BE2C (cell line): ENCODE measurements at regions not wholly inside any gene's neighbourhood (a gene's known extent, or its start where the extent isn't known, plus 50 kb on each side); places are given as distances from the start of the nearest gene placed in this dataset.

Experiments used
- DNase-seq: peaks from one replicate; pipeline ENCODE4 v3.0.0-alpha.2; 2020
- H3K27me3 ChIP-seq: fragments of 250-450 bp; sonication (Bioruptor Pico); 2 replicates; pipeline ENCODE4 v1.5.1; 2020; ENCODE audit warnings: mild to moderate bottlenecking
- H3K36me3 ChIP-seq: fragments of 250-450 bp; sonication (Bioruptor Pico); 2 replicates; pipeline ENCODE4 v1.5.1; 2020; ENCODE audit warnings: mild to moderate bottlenecking
- H3K4me1 ChIP-seq: fragments of 250-450 bp; sonication (Bioruptor Pico); 2 replicates; pipeline ENCODE4 v1.5.1; 2020
- H3K4me3 ChIP-seq: 2 replicates; pipeline ENCODE4 v1.5.1; 2011; ENCODE audit warnings: low read depth, low read length
- H3K9me3 ChIP-seq: fragments of 250-450 bp; sonication (Bioruptor Pico); 2 replicates; pipeline ENCODE4 v1.5.1; 2020
- TF ChIP-seq, protein P1 (sequence below): IDR thresholded peaks from 2 replicates; pipeline ENCODE4 v1.5.1; 2012; ENCODE audit warnings: mild to moderate bottlenecking, low read depth, low read length

DNA sequence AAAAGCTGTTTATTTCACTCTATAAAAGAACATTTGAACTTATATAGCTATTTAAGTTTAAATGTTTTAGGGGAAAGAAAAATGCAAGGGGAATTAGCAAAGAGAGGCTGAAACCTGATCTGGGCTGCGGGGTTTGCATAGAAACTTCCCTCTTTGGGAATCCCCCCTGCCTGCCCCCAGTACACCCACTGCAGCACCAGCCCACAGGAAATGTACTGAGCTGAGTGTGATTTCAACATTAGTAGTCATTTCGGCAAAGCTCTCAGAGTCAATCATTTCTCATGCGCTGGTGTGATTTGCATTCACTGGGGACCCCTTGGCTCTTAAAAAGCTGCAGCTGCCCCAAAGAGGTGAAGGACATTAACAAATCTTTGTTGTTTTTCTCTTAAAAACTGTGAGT is 859.4 kb downstream of the MAFB start:
- H3K27me3 ChIP-seq, result no peaks in the 10 kb centered on the region
- no peaks in the 10 kb centered on the region for H3K9me3 ChIP-seq
- no peaks in the 10 kb centered on the region for H3K36me3 ChIP-seq
- H3K4me1 ChIP-seq, result no peaks in the 10 kb centered on the region
- TF ChIP-seq, protein P1, sequence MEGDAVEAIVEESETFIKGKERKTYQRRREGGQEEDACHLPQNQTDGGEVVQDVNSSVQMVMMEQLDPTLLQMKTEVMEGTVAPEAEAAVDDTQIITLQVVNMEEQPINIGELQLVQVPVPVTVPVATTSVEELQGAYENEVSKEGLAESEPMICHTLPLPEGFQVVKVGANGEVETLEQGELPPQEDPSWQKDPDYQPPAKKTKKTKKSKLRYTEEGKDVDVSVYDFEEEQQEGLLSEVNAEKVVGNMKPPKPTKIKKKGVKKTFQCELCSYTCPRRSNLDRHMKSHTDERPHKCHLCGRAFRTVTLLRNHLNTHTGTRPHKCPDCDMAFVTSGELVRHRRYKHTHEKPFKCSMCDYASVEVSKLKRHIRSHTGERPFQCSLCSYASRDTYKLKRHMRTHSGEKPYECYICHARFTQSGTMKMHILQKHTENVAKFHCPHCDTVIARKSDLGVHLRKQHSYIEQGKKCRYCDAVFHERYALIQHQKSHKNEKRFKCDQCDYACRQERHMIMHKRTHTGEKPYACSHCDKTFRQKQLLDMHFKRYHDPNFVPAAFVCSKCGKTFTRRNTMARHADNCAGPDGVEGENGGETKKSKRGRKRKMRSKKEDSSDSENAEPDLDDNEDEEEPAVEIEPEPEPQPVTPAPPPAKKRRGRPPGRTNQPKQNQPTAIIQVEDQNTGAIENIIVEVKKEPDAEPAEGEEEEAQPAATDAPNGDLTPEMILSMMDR, result no peak
- no peak overlapping the region for H3K4me3 ChIP-seq
- no peak for DNase-seq

DNA sequence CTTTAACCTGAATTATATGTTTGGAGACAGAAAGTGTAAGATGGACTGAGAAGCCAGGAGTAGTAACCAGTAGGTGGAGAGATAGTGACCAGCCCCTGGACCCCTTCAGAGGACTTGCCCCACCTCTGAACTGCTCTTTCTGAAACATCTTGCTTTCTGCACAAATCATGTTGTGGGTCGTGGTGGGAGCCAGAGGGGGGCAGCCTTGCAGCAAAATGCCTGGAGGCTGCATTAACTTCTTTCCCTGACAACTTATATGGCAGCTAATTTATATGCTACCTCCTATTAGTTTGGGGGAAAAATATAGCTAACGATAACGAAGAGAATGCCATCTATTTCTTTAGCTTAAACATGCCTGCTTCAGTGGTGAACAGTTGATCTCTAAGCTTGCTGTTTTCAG is 859.8 kb downstream of the MAFB start:
- no peak overlapping the region for H3K4me3 ChIP-seq
- no peak for DNase-seq
- no peaks in the 10 kb centered on the region for H3K9me3 ChIP-seq
- H3K36me3 ChIP-seq, result no peaks in the 10 kb centered on the region
- H3K27me3 ChIP-seq, result no peaks in the 10 kb centered on the region
- H3K4me1 ChIP-seq, result no peaks in the 10 kb centered on the region
- TF ChIP-seq, protein P1, result no peak

DNA sequence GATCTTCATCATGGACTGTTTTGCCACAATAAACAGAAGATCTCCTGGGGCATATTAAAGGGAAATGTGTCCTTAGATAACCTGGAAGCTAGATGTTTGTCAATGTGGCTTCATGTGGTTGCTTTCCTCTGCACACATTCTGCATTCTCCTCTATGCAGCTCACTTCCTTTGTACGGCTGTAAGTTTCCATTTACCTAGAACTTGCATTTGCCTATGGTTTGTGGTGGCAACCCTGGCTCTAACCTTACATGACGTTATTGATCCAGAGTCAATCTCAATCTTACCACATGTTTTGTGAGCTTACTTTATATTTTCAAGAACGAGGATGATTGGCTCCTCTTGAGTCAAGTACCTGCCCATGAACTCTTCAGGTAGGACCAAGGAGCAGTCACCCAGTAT is 863.1 kb downstream of the MAFB start:
- Histone ChIP-seq H3K27me3 (no peaks in the 10 kb centered on the region), H3K36me3 (no peaks in the 10 kb centered on the region), H3K9me3 (no peaks in the 10 kb centered on the region), H3K4me1 (no peaks in the 10 kb centered on the region), H3K4me3 (no peak overlapping the region)
- DNase-seq, result no peak
- TF ChIP-seq, protein P1, result no peak

DNA sequence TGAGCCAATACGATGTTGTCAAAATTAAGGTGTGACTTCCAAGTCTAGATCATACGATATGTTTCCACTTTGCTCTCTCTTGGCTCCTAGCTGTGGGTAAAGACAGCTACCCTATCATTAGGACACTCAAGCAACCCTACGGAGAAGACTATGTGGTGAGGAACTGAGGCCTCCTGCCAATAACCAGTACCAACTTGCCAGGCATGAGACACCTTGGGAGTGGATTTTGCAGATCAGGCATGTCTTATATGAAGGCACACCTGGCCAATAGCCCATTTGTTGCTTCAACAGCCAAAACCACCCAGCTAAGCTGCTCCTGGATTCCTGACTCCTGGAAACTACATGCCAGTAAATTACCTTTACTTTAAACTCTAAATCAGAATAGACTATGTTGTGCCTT is 863.4 kb downstream of the DHX35 start:
- DNase-seq, result no peak
- Histone ChIP-seq H3K4me3 (no peak overlapping the region), H3K27me3 (no peaks in the 10 kb centered on the region), H3K4me1 (no peaks in the 10 kb centered on the region), H3K36me3 (no peaks in the 10 kb centered on the region), H3K9me3 (no peaks in the 10 kb centered on the region)
- TF ChIP-seq, protein P1, result no peak

DNA sequence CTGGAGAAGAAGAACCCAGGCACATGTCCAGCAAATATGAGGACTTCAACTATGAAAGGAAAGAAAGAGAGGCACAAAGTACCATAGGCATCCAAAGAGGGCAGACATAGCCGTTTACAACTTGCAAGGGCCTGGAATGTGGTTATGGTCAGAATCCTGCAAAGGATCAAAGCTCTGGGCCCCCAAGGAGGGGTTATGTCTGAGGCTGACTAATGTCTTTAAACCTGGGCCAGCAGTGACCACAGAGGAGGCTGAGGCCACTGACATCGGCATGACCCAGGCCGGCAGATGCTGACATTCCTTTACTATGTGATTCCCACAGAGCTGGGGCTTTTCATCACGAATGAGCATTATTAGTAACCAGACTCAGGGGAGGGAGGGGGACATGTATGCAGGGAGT is 861.1 kb downstream of the DHX35 start:
- Histone ChIP-seq H3K9me3 (no peaks in the 10 kb centered on the region), H3K4me1 (no peaks in the 10 kb centered on the region), H3K4me3 (no peak overlapping the region), H3K27me3 (no peaks in the 10 kb centered on the region), H3K36me3 (no peaks in the 10 kb centered on the region)
- DNase-seq, result no peak
- TF ChIP-seq, protein P1, result no peak

DNA sequence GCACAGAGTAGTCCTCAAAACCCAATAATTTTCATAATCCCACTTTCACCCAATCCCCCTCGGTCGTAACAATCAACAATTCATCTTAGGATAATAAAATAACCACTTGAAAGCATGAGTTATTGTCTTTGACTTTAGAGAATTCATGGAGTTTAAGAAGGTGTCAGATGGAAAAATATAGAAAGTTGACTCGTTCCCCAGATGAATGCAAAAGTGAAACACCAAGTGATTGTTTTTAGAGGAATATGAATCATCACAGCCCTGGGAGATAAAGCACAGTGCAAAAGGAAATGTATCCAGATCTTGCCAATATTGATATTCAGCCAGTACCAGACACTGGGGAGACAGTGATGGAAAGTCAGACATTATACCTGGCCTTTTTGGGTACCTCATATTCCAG is 860.5 kb downstream of the DHX35 start:
- Histone ChIP-seq H3K27me3 (no peaks in the 10 kb centered on the region), H3K4me3 (no peak overlapping the region), H3K4me1 (no peaks in the 10 kb centered on the region), H3K36me3 (no peaks in the 10 kb centered on the region), H3K9me3 (no peaks in the 10 kb centered on the region)
- TF ChIP-seq, protein P1, result no peak
- DNase-seq, result no peak
